Esophagus squamous epithelium (tissue), 5 donors: ENCODE measurements at regions not wholly inside any gene's neighbourhood (a gene's known extent, or its start where the extent isn't known, plus 50 kb on each side); places are given as distances from the start of the nearest gene placed in this dataset.

Experiments
- DNase-seq: peaks from one replicate; lab custom pipeline; 2025; lab: John Stamatoyannopoulos, UW
- H3K27ac ChIP-seq, 4 donors: fragments of 200-600 bp; sonication (generic); one replicate each; pipeline ENCODE4 v1.5.1; 2016 to 2019; ENCODE audit warnings: mild to moderate bottlenecking in 1 of 4
- H3K27me3 ChIP-seq, 4 donors: fragments of 200-600 bp; sonication (generic); 1 replicate in 3 of 4; 2 replicates in 1 of 4; pipeline versions ENCODE4 v1.5.1 to v1.6.0; 2017 to 2021; ENCODE audit warnings: antibody characterized with exemption in 1 of 4
- H3K36me3 ChIP-seq, 3 donors: fragments of 200-600 bp; sonication (generic); one replicate each; pipeline ENCODE4 v1.5.1; 2016 to 2019
- H3K4me1 ChIP-seq, 3 donors: fragments of 200-600 bp; sonication (generic); one replicate each; pipeline ENCODE4 v1.5.1; 2017 to 2019
- H3K4me3 ChIP-seq, 4 donors: fragments of 200-600 bp; sonication (generic); 1 replicate in 3 of 4; 2 replicates in 1 of 4; pipeline ENCODE4 v1.5.1; 2016 to 2019; ENCODE audit warnings: mild to moderate bottlenecking in 2 of 4, moderate library complexity in 1 of 4
- H3K9me3 ChIP-seq, 3 donors: fragments of 200-600 bp; sonication (generic); one replicate each; pipeline ENCODE4 v1.5.1; 2016 to 2019
- CTCF ChIP-seq, 6 experiments: fragments of 450-650 bp in 4 of 6; fragments of 200-600 bp in 2 of 6; sonication (generic) in 2 of 6; IDR thresholded peaks; one replicate each; pipeline ENCODE4 v1.5.1; 2016 to 2019; ENCODE audit warnings: antibody characterized with exemption in 6 of 6, mild to moderate bottlenecking in 4 of 6, moderate library complexity in 4 of 6
- POLR2A ChIP-seq, 4 donors: fragments of 450-650 bp; IDR thresholded peaks; one replicate each; pipeline ENCODE4 v1.6.1; 2017; ENCODE audit warnings: antibody characterized with exemption in 4 of 4, mild to moderate bottlenecking in 4 of 4, moderate library complexity in 3 of 4
- WGBS, 2 donors: methylation state at CpG; one replicate each; pipeline ENCODE4 v1.1.5; 2018; 5-methylcytosine and 5-hydroxymethylcytosine counted together
- intact Hi-C: fragments of 100-400 bp; cut with DNase I; formaldehyde crosslinking; loops from one replicate; pipeline ENCODE4 v1.15.0; 2022
- donor health status: DM: yes; HTN: yes; CAD: no.

- DNase-seq, result no peak
- H3K9me3 ChIP-seq, result no peaks in the 10 kb centered on the region
- H3K4me1 ChIP-seq, result no peaks in the 10 kb centered on the region
- H3K36me3 ChIP-seq, result no peaks in the 10 kb centered on the region
- TF ChIP-seq CTCF (IDR thresholded peaks at IDR 0.05), result no peak
- H3K27ac ChIP-seq, result no peak overlapping the region
- H3K4me3 ChIP-seq, result no peak overlapping the region
- no peaks in the 10 kb centered on the region for H3K27me3 ChIP-seq
- intact Hi-C loops, result no loop called here
- 49% methylated on average over 3 of the region's 3 CpGs for WGBS, 2 donors
Observed at GRCh38 chr4:160212078-160212477, 1109.2 kb downstream of the RAPGEF2 start.

- Histone ChIP-seq H3K4me1 (no peaks in the 10 kb centered on the region), H3K27me3 (no peaks in the 10 kb centered on the region)
- intact Hi-C loops, result no loop called here
Observed at GRCh38 chr4:160213366-160213765, 1110.5 kb downstream of the RAPGEF2 start.

GRCh38 chr4:160217352-160217751, 1114.5 kb downstream of the RAPGEF2 start:
- 72 to 79% methylated on average over 1 of the region's 1 CpG for WGBS, 2 donors
- no peaks in the 10 kb centered on the region for H3K27me3 ChIP-seq
- intact Hi-C loops, result no loop called here
- H3K36me3 ChIP-seq, result no peaks in the 10 kb centered on the region
- no peak overlapping the region for H3K4me3 ChIP-seq
- H3K27ac ChIP-seq, result no peak overlapping the region
- no peak for TF ChIP-seq POLR2A (IDR thresholded peaks at IDR 0.05)
- no peak for TF ChIP-seq CTCF (IDR thresholded peaks at IDR 0.05)
- H3K4me1 ChIP-seq, result no peaks in the 10 kb centered on the region
- H3K9me3 ChIP-seq, result peaks cover 0 to 10% (median 0%) of the 10 kb centered on the region in 3 donors
- DNase-seq, result no peak

More at GRCh38 chr4:160213366-160213765, 1110.5 kb downstream of the RAPGEF2 start:
- WGBS, 2 donors, result 18 to 50% methylated on average over 1 of the region's 1 CpG
- Histone ChIP-seq H3K4me3 (no peak overlapping the region), H3K9me3 (no peaks in the 10 kb centered on the region), H3K27ac (no peak overlapping the region), H3K36me3 (no peaks in the 10 kb centered on the region)
- TF ChIP-seq POLR2A (IDR thresholded peaks at IDR 0.05) (no peak), CTCF (IDR thresholded peaks at IDR 0.05) (no peak)
- no peak for DNase-seq

- Histone ChIP-seq H3K36me3 (no peaks in the 10 kb centered on the region), H3K9me3 (peaks cover 0 to 17% (median 0%) of the 10 kb centered on the region in 3 donors), H3K4me3 (no peak overlapping the region), H3K27ac (no peak overlapping the region), H3K4me1 (no peaks in the 10 kb centered on the region), H3K27me3 (no peaks in the 10 kb centered on the region)
- WGBS, 2 donors, result 60 to 63% methylated on average over 3 of the region's 3 CpGs
- no peak for DNase-seq
- TF ChIP-seq POLR2A (IDR thresholded peaks at IDR 0.05) (no peak), CTCF (IDR thresholded peaks at IDR 0.05) (no peak)
- intact Hi-C loops, result no loop called here
Observed at GRCh38 chr4:160224049-160224448, 1121.2 kb downstream of the RAPGEF2 start.

- no peak for DNase-seq
- Histone ChIP-seq H3K27me3 (no peaks in the 10 kb centered on the region), H3K36me3 (no peaks in the 10 kb centered on the region), H3K4me1 (no peaks in the 10 kb centered on the region), H3K27ac (no peak overlapping the region), H3K4me3 (no peak overlapping the region), H3K9me3 (no peaks in the 10 kb centered on the region)
- TF ChIP-seq CTCF (IDR thresholded peaks at IDR 0.05) (no peak), POLR2A (IDR thresholded peaks at IDR 0.05) (no peak)
- WGBS, 2 donors, result 38 to 42% methylated on average over 3 of the region's 3 CpGs
- intact Hi-C loops, result no loop called here
Observed at GRCh38 chr4:160233141-160233540, 1130.3 kb downstream of the RAPGEF2 start.
